Natural killer cell treated with Interleukin-12 subunit alpha and Interleukin-12 subunit beta and Interleukin-15 and Interleukin-18, amount 100 ng/mL, for 72 hours (primary cell): ENCODE measurements at regions not wholly inside any gene's neighbourhood (a gene's known extent, or its start where the extent isn't known, plus 50 kb on each side); places are given as distances from the start of the nearest gene placed in this dataset.
"Not testable (repeated sequence)": the region's sequence is repeated elsewhere in the genome, so short reads cannot be mapped to it uniquely, and the experiment has no call there.

Experiments
- ATAC-seq, 2 donors: fragments of 150-1000 bp; cut with Tn5 transposase in 1 of 2; sonication (Bioruptor Pico), chemical (Tn5 transposase) in 1 of 2; 2 replicates each; pipeline ENCODE4 v1.10.0; 2021
- DNase-seq: peaks from one replicate; pipeline ENCODE4 v3.0.0; 2022; ENCODE audit warnings: low spot score
- H3K27ac Mint-ChIP-seq, 2 donors: 1 replicate in 1 of 2; 2 replicates in 1 of 2; pipeline ENCODE4 v1.8.0; 2022; ENCODE audit warnings: mixed read lengths in 2 of 2, mild to moderate bottlenecking in 1 of 2, moderate library complexity in 1 of 2
- H3K27me3 Mint-ChIP-seq, 2 donors: 1 replicate in 1 of 2; 2 replicates in 1 of 2; pipeline ENCODE4 v1.8.0; 2022; ENCODE audit warnings: mixed read lengths in 2 of 2
- H3K36me3 Mint-ChIP-seq: one replicate; pipeline ENCODE4 v1.8.0; 2022; ENCODE audit warnings: mixed read lengths
- H3K4me1 Mint-ChIP-seq, 2 donors: 1 replicate in 1 of 2; 2 replicates in 1 of 2; pipeline ENCODE4 v1.8.0; 2022; ENCODE audit warnings: low read depth in 2 of 2, mixed read lengths in 2 of 2, mild to moderate bottlenecking in 1 of 2
- H3K4me3 Mint-ChIP-seq: one replicate; pipeline ENCODE4 v1.8.0; 2022; ENCODE audit warnings: mixed read lengths
- H3K9me3 Mint-ChIP-seq: 2 replicates; pipeline ENCODE4 v1.8.0; 2022; ENCODE audit warnings: mixed read lengths

GRCh38 chr18:30451981-30452380 lies 590.6 kb downstream of the DSC3 start:
- Mint-ChIP-seq H3K9me3 (peaks cover 6% of the 10 kb centered on the region), H3K27me3 (no peaks in the 10 kb centered on the region), H3K4me3 (no peak overlapping the region), H3K4me1 (no peaks in the 10 kb centered on the region), H3K27ac (no peak overlapping the region), H3K36me3 (no peaks in the 10 kb centered on the region)
- DNase-seq (no peak), ATAC-seq (no peak)

- no peak for ATAC-seq
- Mint-ChIP-seq H3K27ac (no peak overlapping the region), H3K4me3 (no peak overlapping the region), H3K9me3 (peaks cover 6% of the 10 kb centered on the region), H3K36me3 (no peaks in the 10 kb centered on the region), H3K4me1 (no peaks in the 10 kb centered on the region), H3K27me3 (no peaks in the 10 kb centered on the region)
- no peak for DNase-seq
Observed at GRCh38 chr18:30450927-30451326, 591.6 kb downstream of the DSC3 start.

DNA sequence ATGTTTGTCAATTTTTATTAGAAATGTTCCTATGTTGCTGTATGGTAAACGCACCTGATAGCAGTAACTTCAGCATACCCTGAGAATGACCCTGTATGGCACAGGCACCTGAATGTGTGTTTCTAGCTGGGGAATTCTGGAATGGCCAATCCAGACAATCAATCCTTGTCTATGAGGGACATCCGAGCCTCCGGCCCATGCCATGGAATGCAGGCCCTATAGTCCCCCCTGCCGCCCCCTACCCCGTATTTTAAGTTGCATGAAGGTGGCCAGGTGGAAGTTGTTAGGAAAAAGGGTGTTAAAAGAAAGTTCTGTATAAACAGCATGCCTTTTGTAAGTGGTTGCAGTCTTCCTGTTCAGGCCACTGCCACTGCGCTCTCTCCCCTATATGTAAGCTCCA lies 595.9 kb downstream of the DSC3 start:
- H3K27ac Mint-ChIP-seq: no peak overlapping the region
- ATAC-seq (no peak), DNase-seq (no peak)
- peaks cover 4% of the 10 kb centered on the region for H3K36me3 Mint-ChIP-seq
- H3K4me3 Mint-ChIP-seq: no peak overlapping the region
- H3K4me1 Mint-ChIP-seq: no peaks in the 10 kb centered on the region
- peaks cover 9% of the 10 kb centered on the region for H3K9me3 Mint-ChIP-seq
- no peaks in the 10 kb centered on the region for H3K27me3 Mint-ChIP-seq

DNA sequence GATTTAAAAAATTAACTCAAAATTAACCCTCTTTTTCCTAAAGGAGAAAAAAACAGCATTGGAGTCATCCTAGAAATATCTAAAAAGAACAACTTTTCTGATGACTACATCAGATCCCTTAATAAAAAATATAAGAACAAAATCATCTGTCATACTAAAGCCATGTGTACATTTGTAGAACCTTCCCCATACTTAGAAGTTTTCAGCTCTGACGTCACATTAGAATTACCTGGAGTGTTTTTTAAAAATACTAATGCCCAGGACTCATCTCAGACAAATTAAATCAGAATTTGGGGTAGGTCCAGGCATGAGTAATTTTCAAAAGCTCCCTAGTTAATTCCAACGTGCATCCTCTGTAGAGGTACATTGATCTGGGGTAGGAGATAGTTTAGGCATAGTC lies 598.0 kb downstream of the DSC3 start:
- Mint-ChIP-seq H3K9me3 (peaks cover 17% of the 10 kb centered on the region), H3K27me3 (no peaks in the 10 kb centered on the region), H3K36me3 (peaks cover 4% of the 10 kb centered on the region)

DNA sequence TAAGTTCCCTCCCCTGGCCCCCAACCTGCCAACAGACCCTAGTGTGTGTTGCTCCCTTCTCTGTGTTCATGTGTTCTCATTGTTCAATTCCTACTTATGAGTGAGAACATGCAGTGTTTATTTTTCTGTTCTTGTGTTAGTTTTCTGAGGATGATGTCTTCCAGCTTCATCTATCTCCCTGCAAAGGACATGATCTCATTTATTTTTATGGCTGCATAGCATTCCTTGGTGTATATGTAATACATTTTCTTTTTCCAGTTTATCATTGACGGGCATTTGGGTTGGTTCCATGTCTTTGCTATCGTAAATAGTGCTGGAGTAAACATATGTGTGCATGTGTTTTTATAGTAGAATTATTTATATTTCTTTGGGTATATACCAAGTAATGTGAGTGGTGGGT lies 602.2 kb downstream of the DSC3 start:
- no peak for ATAC-seq
- Mint-ChIP-seq H3K36me3 (peaks cover under 1% of the 10 kb centered on the region), H3K27me3 (no peaks in the 10 kb centered on the region), H3K27ac (no peak overlapping the region), H3K9me3 (peaks cover 23% of the 10 kb centered on the region), H3K4me1 (no peaks in the 10 kb centered on the region), H3K4me3 (no peak overlapping the region)
- no peak for DNase-seq

More for the DNA sequence above, 598.0 kb downstream of the DSC3 start:
- no peak overlapping the region for H3K27ac Mint-ChIP-seq
- DNase-seq (no peak), ATAC-seq (no peak)
- no peak overlapping the region for H3K4me3 Mint-ChIP-seq
- H3K4me1 Mint-ChIP-seq: no peaks in the 10 kb centered on the region

- Mint-ChIP-seq H3K4me1 (no peaks in the 10 kb centered on the region), H3K27ac (no peak overlapping the region), H3K9me3 (peaks cover 21% of the 10 kb centered on the region), H3K36me3 (no peaks in the 10 kb centered on the region), H3K27me3 (no peaks in the 10 kb centered on the region), H3K4me3 (no peak overlapping the region)
- ATAC-seq (no peak), DNase-seq (no peak)
Observed at GRCh38 chr18:30439174-30439573, 603.4 kb downstream of the DSC3 start.

DNA sequence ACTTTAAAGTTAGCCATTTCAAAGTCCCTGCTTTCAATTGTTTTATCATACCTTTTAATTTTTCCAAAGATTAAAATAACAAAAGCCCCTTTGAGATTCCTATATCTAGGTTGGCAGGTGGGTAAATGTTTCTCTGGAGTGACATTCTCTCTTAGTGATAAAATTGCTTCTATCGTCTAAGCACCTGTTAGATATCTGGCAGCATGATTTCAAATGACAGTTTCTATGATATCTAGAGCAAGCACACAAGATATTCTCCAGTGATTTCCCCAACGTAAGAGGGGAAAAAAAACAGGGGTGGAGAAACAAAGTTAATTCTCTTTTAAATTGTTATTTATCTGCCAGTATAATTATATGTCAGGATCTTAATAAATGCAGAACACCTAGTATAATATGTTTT lies 610.2 kb downstream of the DSC3 start:
- no peaks in the 10 kb centered on the region for H3K27me3 Mint-ChIP-seq
- no peak overlapping the region for H3K4me3 Mint-ChIP-seq
- DNase-seq: no peak
- H3K36me3 Mint-ChIP-seq: no peaks in the 10 kb centered on the region
- no peak overlapping the region for H3K27ac Mint-ChIP-seq
- peaks cover 16% of the 10 kb centered on the region for H3K9me3 Mint-ChIP-seq
- no peak for ATAC-seq
- H3K4me1 Mint-ChIP-seq: no peaks in the 10 kb centered on the region

- H3K27ac Mint-ChIP-seq, H3K4me1 Mint-ChIP-seq, H3K4me3 Mint-ChIP-seq, H3K36me3 Mint-ChIP-seq, ATAC-seq, DNase-seq, H3K27me3 Mint-ChIP-seq: not testable (repeated sequence)
- H3K9me3 Mint-ChIP-seq: peaks cover 14% of the 10 kb centered on the region
Observed at GRCh38 chr18:30419399-30419798, 623.1 kb downstream of the DSC3 start.

DNA sequence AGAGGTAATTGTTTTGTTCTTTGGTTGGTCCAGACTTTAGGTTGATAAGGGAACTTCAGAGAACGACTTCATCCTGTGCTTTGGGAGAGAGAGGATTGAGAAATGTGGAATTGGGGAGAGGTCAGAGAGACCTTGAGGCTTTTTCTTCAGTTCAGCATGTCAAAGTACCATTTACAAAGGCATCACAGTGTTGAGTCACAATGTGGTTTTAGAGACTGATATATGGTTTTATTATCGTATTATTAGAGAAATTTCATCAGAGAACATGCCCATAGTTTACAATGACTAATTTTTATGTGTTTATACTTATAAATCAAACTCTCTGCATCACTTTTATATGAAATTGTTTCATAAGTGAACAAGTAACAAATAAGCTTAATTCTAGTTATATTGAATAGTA lies 626.6 kb downstream of the DSC3 start:
- H3K27me3 Mint-ChIP-seq: no peaks in the 10 kb centered on the region
- H3K4me1 Mint-ChIP-seq: no peaks in the 10 kb centered on the region
- DNase-seq (no peak), ATAC-seq (no peak)
- H3K4me3 Mint-ChIP-seq: no peak overlapping the region
- peaks cover 17% of the 10 kb centered on the region for H3K9me3 Mint-ChIP-seq
- no peaks in the 10 kb centered on the region for H3K36me3 Mint-ChIP-seq
- no peak overlapping the region for H3K27ac Mint-ChIP-seq

DNA sequence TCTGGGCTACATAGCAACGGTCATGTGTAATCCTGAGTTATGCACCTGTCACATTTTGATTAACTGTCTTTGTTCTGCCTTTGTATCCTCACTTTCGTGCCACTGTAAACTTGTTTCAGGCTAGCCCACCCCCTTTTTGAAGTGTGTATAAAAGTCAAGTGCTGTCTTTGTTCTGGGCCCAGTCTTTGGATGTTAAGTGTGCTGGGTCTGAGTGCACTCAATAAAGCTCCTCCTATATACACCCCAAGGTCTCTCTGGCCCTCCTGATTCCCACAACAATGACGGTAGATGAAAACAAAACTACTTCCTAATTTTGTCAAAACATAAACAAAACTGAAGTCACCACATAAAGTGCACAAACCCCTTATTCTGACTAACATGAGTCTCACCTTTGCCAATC lies 633.4 kb downstream of the DSC3 start:
- ATAC-seq: no peak
- H3K4me3 Mint-ChIP-seq: no peak overlapping the region
- peaks cover 8% of the 10 kb centered on the region for H3K9me3 Mint-ChIP-seq
- no peak overlapping the region for H3K27ac Mint-ChIP-seq
- no peaks in the 10 kb centered on the region for H3K27me3 Mint-ChIP-seq
- no peak for DNase-seq
- H3K4me1 Mint-ChIP-seq: no peaks in the 10 kb centered on the region
- H3K36me3 Mint-ChIP-seq: no peaks in the 10 kb centered on the region

DNA sequence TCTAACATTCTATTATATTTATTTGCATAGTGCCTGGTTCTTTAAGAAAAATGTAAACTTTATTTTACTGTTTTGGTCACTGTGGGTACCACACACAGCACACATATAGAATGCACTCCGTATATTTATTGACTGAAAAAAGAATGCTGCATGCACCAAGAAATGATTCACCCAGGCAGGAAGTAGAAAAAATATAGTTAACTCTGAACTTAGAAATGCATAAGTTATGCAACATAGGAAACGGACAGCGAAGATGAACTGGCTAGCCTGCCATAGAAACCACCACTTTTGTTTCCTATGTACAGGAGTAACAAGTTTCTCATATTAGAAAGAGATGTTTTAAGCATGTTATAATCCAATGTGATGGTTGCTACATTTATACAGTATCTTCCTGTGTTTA lies 635.8 kb downstream of the DSC3 start:
- DNase-seq (no peak), ATAC-seq (no peak)
- no peaks in the 10 kb centered on the region for H3K36me3 Mint-ChIP-seq
- H3K4me1 Mint-ChIP-seq: no peaks in the 10 kb centered on the region
- no peak overlapping the region for H3K4me3 Mint-ChIP-seq
- no peaks in the 10 kb centered on the region for H3K27me3 Mint-ChIP-seq
- H3K9me3 Mint-ChIP-seq: peaks cover 5% of the 10 kb centered on the region
- H3K27ac Mint-ChIP-seq: no peak overlapping the region

GRCh38 chr18:30405038-30405437 lies 637.5 kb downstream of the DSC3 start:
- Mint-ChIP-seq H3K4me3 (no peak overlapping the region), H3K9me3 (peaks cover 5% of the 10 kb centered on the region), H3K27me3 (no peaks in the 10 kb centered on the region), H3K27ac (no peak overlapping the region), H3K4me1 (no peaks in the 10 kb centered on the region), H3K36me3 (no peaks in the 10 kb centered on the region)
- ATAC-seq (no peak), DNase-seq (no peak)

DNA sequence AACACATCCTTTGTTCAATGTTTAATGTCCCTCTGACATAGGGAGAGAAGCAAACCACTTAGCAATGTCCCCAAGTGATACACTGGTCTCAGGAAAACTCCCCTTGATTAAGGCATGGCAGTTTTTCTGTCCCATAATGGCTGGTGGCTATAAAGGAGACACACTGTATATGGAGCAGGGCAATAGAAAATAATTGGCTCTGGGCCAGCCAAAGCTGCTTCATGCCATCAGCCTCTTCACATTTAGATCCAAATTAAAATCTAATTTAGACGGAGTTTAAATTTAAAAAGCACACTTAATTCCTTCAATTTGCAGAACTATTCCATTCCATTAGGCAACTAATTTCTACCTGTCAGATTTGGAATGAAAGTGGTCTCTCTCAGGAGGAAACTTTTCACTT lies 638.1 kb downstream of the DSC3 start:
- Mint-ChIP-seq H3K36me3 (no peaks in the 10 kb centered on the region), H3K4me3 (no peak overlapping the region), H3K9me3 (peaks cover 3% of the 10 kb centered on the region), H3K4me1 (no peaks in the 10 kb centered on the region), H3K27ac (no peak overlapping the region), H3K27me3 (no peaks in the 10 kb centered on the region)
- no peak for DNase-seq
- no peak for ATAC-seq

DNA sequence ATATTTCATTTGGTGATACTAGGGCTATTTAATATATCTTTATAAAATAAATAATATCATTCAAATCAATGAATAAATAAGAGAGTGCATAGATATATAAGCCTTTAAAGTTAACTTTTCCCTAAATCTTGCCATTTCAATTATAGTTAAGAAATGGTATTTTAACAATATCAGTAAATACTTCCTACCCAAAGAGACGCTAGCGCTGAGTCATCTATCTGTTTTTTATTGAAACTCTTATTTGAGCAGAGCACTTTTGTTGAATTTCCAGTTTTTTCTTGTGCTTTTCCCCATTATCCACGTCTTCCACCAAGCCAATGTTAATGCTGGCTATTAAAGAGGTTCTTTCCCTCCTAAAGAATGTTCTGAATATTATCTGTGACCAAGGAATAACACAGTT lies 639.3 kb downstream of the DSC3 start:
- ATAC-seq: no peak
- Mint-ChIP-seq H3K9me3 (no peaks in the 10 kb centered on the region), H3K36me3 (no peaks in the 10 kb centered on the region), H3K4me1 (no peaks in the 10 kb centered on the region), H3K27ac (no peak overlapping the region), H3K4me3 (no peak overlapping the region), H3K27me3 (no peaks in the 10 kb centered on the region)
- DNase-seq: no peak

DNA sequence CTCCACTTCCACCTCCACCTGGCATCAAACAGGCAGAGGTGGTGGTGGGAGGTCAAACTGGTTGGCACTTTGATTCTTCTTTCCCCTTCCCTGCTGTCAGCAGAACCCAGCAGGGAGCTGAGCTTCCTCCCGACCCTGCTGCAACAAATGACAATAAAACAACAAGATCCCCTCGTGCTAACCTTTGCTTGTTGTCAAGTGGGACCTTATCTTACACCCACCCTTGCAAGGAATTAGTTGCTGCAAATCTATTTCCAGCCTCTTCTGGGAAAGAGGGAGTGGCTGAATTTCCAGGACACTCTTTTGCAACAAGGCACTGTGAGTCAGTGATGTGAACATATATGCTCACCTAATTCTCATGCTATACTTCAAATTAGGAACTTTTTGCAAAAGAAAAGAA lies 655.1 kb downstream of the DSC3 start:
- Mint-ChIP-seq H3K4me3 (no peak overlapping the region), H3K27me3 (no peaks in the 10 kb centered on the region), H3K9me3 (peaks cover 10% of the 10 kb centered on the region), H3K27ac (no peak overlapping the region), H3K36me3 (peaks cover 6% of the 10 kb centered on the region), H3K4me1 (no peaks in the 10 kb centered on the region)
- DNase-seq (no peak), ATAC-seq (no peak)
